MM.1S (cell line): ENCODE measurements at regions not wholly inside any gene's neighbourhood (a gene's known extent, or its start where the extent isn't known, plus 50 kb on each side); places are given as distances from the start of the nearest gene placed in this dataset.

Experiments used
- DNase-seq: peaks from one replicate; pipeline ENCODE4 v3.0.0-alpha.2; 2015
- H2AFZ ChIP-seq: fragments of 300-600 bp; sonication (generic); 2 replicates; pipeline ENCODE4 v1.6.0; 2016; ENCODE audit warnings: antibody characterized with exemption, low read length
- H3F3A ChIP-seq: fragments of 300-600 bp; sonication (generic); 2 replicates; pipeline ENCODE4 v1.6.1; 2016; ENCODE audit warnings: mild to moderate bottlenecking, antibody characterized with exemption, low read length, moderate library complexity, mixed read lengths; ENCODE audit not compliant: insufficient read depth
- H3K27ac ChIP-seq: fragments of 300-600 bp; sonication (generic); 2 replicates; pipeline ENCODE4 v1.5.1; 2016; ENCODE audit warnings: mild to moderate bottlenecking, low read length
- H3K27me3 ChIP-seq: fragments of 300-600 bp; sonication (generic); replicated peaks from 2 replicates; pipeline ENCODE4 v1.6.0; 2016; ENCODE audit warnings: low read length; ENCODE audit not compliant: insufficient read depth
- H3K36me3 ChIP-seq: fragments of 300-600 bp; sonication (generic); replicated peaks from 2 replicates; pipeline ENCODE4 v1.6.1; 2016; ENCODE audit warnings: mild to moderate bottlenecking, low read length, mixed read lengths; ENCODE audit not compliant: insufficient read depth
- H3K4me1 ChIP-seq: fragments of 300-600 bp; sonication (generic); 2 replicates; pipeline ENCODE4 v1.6.1; 2016; ENCODE audit warnings: low read length, mixed read lengths
- H3K4me2 ChIP-seq: fragments of 300-600 bp; sonication (generic); 2 replicates; pipeline ENCODE4 v1.6.0; 2016; ENCODE audit warnings: low read depth, low read length
- H3K4me3 ChIP-seq: fragments of 300-600 bp; sonication (generic); 2 replicates; pipeline ENCODE4 v1.5.1; 2016; ENCODE audit warnings: low read length, mixed read lengths
- H3K79me2 ChIP-seq: fragments of 300-600 bp; sonication (generic); 2 replicates; pipeline ENCODE4 v1.6.1; 2016; ENCODE audit warnings: mixed run types, low read length, mixed read lengths
- H3K9ac ChIP-seq: fragments of 300-600 bp; sonication (generic); 2 replicates; pipeline ENCODE4 v1.6.1; 2016; ENCODE audit warnings: low read length, mixed read lengths
- H3K9me2 ChIP-seq: fragments of 300-600 bp; sonication (generic); replicated peaks from 2 replicates; pipeline ENCODE4 v1.6.1; 2016; ENCODE audit warnings: mild to moderate bottlenecking, low read length, mixed read lengths; ENCODE audit not compliant: insufficient read depth
- H3K9me3 ChIP-seq: fragments of 300-600 bp; sonication (generic); replicated peaks from 2 replicates; pipeline ENCODE4 v1.6.1; 2016; ENCODE audit warnings: mild to moderate bottlenecking, low read length, mixed read lengths; ENCODE audit not compliant: insufficient read depth
- H4K20me1 ChIP-seq: fragments of 300-600 bp; sonication (generic); 2 replicates; pipeline ENCODE4 v1.6.1; 2016; ENCODE audit warnings: mild to moderate bottlenecking, low read length, moderate library complexity, mixed read lengths; ENCODE audit not compliant: insufficient read depth
- EZH2 ChIP-seq: fragments of 300-600 bp; sonication (generic); optimal IDR thresholded peaks from 2 replicates; pipeline ENCODE3; 2017; ENCODE audit warnings: low read depth, mild to moderate bottlenecking, antibody characterized with exemption, low read length, mixed read lengths
- EZH2phosphoT487 ChIP-seq: fragments of 300-600 bp; sonication (generic); IDR thresholded peaks from 2 replicates; pipeline ENCODE4 v1.6.1; 2018; ENCODE audit warnings: antibody characterized with exemption, low read length
- TF ChIP-seq, protein P1 (sequence below): fragments of 300-600 bp; sonication (generic); IDR thresholded peaks from 2 replicates; pipeline ENCODE4 v1.5.1; 2016; ENCODE audit warnings: antibody characterized with exemption, low read length, mixed read lengths

DNA sequence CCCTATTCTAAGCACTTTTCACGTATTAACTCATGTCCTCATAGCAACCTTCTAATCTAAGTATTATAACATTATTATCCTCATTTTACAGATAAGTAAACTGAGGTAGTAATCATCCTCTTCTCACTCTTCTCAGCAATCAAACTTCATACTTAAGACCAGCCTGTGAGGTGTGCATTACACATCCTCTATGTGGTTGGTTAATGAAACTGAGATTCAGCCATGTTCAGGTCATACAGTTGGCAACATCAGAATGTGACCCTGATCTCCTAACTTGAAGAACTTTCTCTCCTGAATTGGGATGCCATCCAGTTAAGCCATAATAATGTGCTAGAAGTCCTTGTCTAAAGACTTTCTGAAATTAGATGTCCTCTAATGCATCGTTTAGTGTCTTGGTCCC, 275.1 kb upstream of the ANKRD55 start:
- Histone ChIP-seq H4K20me1 (no peaks in the 10 kb centered on the region), H3K36me3 (no peaks in the 10 kb centered on the region), H3K9me3 (no peaks in the 10 kb centered on the region), H3K4me3 (no peak overlapping the region), H3K27ac (no peak overlapping the region), H3K79me2 (no peaks in the 10 kb centered on the region), H3F3A (no peaks in the 10 kb centered on the region), H3K9me2 (no peaks in the 10 kb centered on the region), H3K9ac (no peak overlapping the region), H3K4me2 (no peak overlapping the region), H3K4me1 (0 out of 2 replicates have a peak, but pooled peaks cover 4% of the 10 kb centered on the region), H2AFZ (no peak overlapping the region), H3K27me3 (no peaks in the 10 kb centered on the region)
- DNase-seq: no peak
- TF ChIP-seq EZH2: no peak
- TF ChIP-seq EZH2phosphoT487: no peak
- TF ChIP-seq, protein P1, sequence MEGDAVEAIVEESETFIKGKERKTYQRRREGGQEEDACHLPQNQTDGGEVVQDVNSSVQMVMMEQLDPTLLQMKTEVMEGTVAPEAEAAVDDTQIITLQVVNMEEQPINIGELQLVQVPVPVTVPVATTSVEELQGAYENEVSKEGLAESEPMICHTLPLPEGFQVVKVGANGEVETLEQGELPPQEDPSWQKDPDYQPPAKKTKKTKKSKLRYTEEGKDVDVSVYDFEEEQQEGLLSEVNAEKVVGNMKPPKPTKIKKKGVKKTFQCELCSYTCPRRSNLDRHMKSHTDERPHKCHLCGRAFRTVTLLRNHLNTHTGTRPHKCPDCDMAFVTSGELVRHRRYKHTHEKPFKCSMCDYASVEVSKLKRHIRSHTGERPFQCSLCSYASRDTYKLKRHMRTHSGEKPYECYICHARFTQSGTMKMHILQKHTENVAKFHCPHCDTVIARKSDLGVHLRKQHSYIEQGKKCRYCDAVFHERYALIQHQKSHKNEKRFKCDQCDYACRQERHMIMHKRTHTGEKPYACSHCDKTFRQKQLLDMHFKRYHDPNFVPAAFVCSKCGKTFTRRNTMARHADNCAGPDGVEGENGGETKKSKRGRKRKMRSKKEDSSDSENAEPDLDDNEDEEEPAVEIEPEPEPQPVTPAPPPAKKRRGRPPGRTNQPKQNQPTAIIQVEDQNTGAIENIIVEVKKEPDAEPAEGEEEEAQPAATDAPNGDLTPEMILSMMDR: no peak

DNA sequence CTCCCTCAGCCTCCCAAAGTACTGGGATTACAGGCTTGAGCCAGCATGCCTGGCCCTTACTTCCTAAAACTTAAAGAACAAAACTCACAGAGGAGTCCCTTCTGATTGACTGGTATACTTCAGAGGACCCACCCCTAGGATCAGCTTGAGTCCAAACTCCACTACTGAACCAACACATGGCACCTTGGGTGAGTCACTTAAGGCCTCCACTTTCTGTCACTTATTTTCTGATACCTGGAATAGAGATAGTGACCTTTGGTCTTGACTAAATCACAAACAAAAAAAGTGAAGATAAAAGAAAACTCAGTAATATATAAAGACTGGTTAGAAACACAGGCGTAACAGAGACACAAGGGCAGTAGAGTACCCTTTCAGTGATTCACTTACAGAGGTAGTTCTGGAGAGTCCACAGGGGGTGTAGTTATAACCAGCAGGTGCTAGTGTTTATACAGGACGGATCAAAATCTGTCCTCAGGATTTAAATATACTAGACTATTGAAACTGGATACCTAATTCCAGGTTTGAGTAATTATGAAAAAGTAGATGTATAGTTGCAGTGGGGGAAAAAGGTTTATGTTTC, 274.3 kb upstream of the ANKRD55 start:
- Histone ChIP-seq H4K20me1 (no peaks in the 10 kb centered on the region), H3K27me3 (no peaks in the 10 kb centered on the region), H2AFZ (no peak overlapping the region), H3F3A (no peaks in the 10 kb centered on the region), H3K4me1 (peaks cover 9% of the 10 kb centered on the region), H3K27ac (no peak overlapping the region), H3K4me3 (no peak overlapping the region), H3K9me3 (no peaks in the 10 kb centered on the region), H3K36me3 (no peaks in the 10 kb centered on the region), H3K9me2 (no peaks in the 10 kb centered on the region), H3K4me2 (no peak overlapping the region), H3K9ac (no peak overlapping the region), H3K79me2 (no peaks in the 10 kb centered on the region)
- DNase-seq: no peak
- TF ChIP-seq, protein P1: no peak
- TF ChIP-seq EZH2phosphoT487: no peak
- TF ChIP-seq EZH2: no peak

DNA sequence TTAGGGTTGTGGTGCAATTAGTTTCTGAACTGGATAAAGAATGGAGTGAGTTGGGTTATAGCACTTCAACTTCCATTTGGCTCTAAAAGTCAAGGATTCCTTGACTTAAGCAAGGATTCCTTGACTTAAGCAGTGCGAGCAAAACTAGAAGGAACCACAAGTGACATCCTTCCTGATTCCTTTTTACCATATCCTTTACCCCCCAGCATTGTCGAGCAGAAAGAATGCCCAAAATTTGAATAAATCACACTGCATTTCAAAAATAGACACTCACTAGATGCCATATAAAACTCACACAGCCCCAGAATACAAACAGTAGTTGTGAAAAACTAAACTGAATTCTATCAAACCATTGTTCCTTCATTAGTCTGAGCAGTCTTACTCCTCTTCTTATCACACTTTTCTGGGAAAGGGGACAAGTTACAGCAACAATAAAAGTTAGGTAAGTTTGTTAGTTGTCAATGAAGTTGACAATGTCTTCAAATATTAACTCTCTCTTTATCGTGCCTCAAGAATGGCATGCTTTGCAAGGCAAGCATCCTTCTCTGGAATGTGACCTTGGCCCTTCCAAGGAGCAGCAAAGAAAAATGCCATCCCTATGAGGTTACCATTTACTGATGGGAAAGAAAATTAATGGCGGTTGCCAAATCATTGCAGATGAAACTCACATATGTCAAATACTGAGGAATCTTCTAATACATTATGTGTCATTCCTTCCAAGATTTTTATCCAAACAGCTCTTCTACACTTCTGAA, 273.3 kb upstream of the ANKRD55 start:
- Histone ChIP-seq H3K27me3 (no peaks in the 10 kb centered on the region), H3F3A (no peaks in the 10 kb centered on the region), H3K4me3 (no peak overlapping the region), H3K79me2 (no peaks in the 10 kb centered on the region), H3K4me1 (peaks cover 16% of the 10 kb centered on the region), H3K9ac (no peak overlapping the region), H3K36me3 (no peaks in the 10 kb centered on the region), H3K4me2 (no peak overlapping the region), H2AFZ (no peak overlapping the region), H3K9me2 (no peaks in the 10 kb centered on the region), H4K20me1 (no peaks in the 10 kb centered on the region), H3K27ac (no peak overlapping the region), H3K9me3 (no peaks in the 10 kb centered on the region)
- TF ChIP-seq EZH2phosphoT487 (no peak), EZH2 (no peak)
- TF ChIP-seq, protein P1: no peak
- no peak for DNase-seq
